ENCODE measurements at regions not wholly inside any gene's neighbourhood (a gene's known extent, or its start where the extent isn't known, plus 50 kb on each side); places are given as distances from the start of the nearest gene placed in this dataset.
"Not testable (repeated sequence)": the region's sequence is repeated elsewhere in the genome, so short reads cannot be mapped to it uniquely, and the experiment has no call there.

DNA sequence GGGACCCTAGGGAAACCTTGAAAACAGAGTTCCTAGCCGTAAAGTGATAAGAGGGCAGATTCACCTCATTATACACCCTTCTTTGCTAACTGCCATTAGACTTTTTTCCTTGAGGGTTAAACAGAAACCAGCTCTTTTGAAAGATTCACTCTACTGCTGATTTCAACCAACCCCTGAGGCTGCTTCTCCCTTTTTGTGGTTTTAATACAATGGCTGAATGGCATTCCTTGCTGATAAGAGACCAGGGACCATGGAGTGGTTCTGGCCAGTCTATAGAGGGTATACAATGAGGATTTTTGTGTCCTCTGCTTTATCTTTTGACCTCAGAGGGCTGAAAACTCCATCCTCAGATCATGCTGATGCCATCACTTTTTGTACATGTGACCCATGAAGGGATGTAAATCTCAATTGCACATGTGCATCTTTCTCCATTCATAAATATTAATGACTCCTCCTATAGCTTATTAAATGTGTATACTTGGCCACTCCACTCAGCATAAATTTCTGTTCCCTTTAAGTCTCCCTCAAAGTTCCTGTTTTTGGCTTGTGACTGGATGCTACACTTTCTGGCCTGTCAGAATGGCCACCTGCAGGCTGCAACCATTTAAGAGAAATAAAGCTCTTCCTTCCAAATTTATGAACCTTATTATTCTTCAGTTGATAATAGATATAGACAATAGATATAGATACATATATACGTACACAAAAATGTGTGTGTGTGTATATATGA is 233.8 kb upstream of the SEL1L start:
- no peak overlapping the region for H3K4me3 ChIP-seq (ENCODE audit: low read depth, low read length)
- H3K9me3 ChIP-seq (ENCODE audit: control insufficient read depth, low read length): no peaks in the 10 kb centered on the region
- H3K4me2 ChIP-seq (ENCODE audit: low read length): no peak overlapping the region
- H3K27me3 ChIP-seq (ENCODE audit: control insufficient read depth, insufficient read depth, low read length): no peaks in the 10 kb centered on the region
- H3K27ac ChIP-seq: no peak overlapping the region
- TF ChIP-seq, protein P1, sequence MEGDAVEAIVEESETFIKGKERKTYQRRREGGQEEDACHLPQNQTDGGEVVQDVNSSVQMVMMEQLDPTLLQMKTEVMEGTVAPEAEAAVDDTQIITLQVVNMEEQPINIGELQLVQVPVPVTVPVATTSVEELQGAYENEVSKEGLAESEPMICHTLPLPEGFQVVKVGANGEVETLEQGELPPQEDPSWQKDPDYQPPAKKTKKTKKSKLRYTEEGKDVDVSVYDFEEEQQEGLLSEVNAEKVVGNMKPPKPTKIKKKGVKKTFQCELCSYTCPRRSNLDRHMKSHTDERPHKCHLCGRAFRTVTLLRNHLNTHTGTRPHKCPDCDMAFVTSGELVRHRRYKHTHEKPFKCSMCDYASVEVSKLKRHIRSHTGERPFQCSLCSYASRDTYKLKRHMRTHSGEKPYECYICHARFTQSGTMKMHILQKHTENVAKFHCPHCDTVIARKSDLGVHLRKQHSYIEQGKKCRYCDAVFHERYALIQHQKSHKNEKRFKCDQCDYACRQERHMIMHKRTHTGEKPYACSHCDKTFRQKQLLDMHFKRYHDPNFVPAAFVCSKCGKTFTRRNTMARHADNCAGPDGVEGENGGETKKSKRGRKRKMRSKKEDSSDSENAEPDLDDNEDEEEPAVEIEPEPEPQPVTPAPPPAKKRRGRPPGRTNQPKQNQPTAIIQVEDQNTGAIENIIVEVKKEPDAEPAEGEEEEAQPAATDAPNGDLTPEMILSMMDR (IDR thresholded peaks at IDR 0.05): no peak
- no peaks in the 10 kb centered on the region for H3K36me3 ChIP-seq (ENCODE audit: control insufficient read depth, insufficient read depth, low read length)
- no peaks in the 10 kb centered on the region for H3K79me2 ChIP-seq
- H3K9ac ChIP-seq: no peak overlapping the region
- H3K4me1 ChIP-seq: no peaks in the 10 kb centered on the region
- H2AFZ ChIP-seq: no peak overlapping the region

DNA sequence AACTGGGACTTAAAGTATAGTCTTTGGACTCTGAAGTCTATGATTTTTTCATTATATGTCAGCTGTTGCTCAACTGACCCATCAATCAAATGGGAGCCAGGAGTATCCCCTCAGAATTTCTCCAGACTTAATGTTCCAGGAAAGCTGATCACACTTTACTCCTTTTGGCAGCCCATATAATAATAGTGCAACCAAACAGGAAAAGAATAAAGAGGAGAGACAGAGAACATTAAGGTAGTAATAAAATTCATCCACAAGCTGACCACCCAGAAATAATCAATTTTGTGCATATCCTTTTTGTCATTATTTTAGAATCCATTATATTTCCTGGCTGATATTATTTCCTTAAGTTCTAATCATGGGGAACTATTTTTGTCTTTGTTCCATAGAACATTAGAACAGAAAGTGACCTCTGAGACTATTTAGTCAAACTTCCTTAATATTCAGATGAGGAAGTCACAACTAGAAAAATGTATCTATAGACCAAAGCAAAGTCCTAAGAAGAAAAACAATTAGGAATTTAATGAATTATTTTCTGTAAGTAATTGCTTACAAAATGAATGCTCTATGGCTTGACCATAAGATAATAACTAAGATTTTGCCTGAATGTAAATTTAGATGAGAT is 238.1 kb upstream of the SEL1L start:
- Histone ChIP-seq H3K36me3 (ENCODE audit: control insufficient read depth, insufficient read depth, low read length) (no peaks in the 10 kb centered on the region), H3K4me3 (ENCODE audit: low read depth, low read length) (no peak overlapping the region), H3K9me3 (ENCODE audit: control insufficient read depth, low read length) (no peaks in the 10 kb centered on the region), H3K27ac (no peak overlapping the region), H3K27me3 (ENCODE audit: control insufficient read depth, insufficient read depth, low read length) (no peaks in the 10 kb centered on the region), H3K4me2 (ENCODE audit: low read length) (no peak overlapping the region), H3K4me1 (no peaks in the 10 kb centered on the region), H3K79me2 (no peaks in the 10 kb centered on the region), H3K9ac (no peak overlapping the region), H2AFZ (no peak overlapping the region)
- TF ChIP-seq, protein P1 (IDR thresholded peaks at IDR 0.05): no peak

DNA sequence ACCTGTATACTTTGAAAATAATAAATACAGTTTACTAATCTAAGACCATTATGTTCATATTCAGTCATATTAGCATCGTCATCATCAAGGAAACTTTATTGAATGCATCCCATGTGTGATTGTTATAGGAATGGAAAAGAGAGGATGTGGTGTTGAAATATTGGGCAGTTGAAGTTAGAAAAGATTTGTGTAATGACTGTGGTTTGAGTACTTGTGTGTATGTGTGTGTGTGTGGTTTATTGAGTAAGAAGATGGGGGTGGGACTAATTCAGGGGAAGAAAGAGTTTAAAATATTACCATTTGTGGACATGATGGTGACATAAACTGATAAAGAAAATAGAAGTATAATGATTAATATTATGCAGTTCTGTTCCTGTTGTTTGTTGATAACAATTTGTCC is 238.7 kb upstream of the SEL1L start:
- Histone ChIP-seq H3K27ac (no peak overlapping the region), H3K27me3 (ENCODE audit: control insufficient read depth, insufficient read depth, low read length) (peaks cover 2% of the 10 kb centered on the region), H2AFZ (no peak overlapping the region), H3K9me3 (ENCODE audit: control insufficient read depth, low read length) (no peaks in the 10 kb centered on the region), H3K4me3 (ENCODE audit: low read depth, low read length) (no peak overlapping the region), H3K79me2 (no peaks in the 10 kb centered on the region), H3K36me3 (ENCODE audit: control insufficient read depth, insufficient read depth, low read length) (no peaks in the 10 kb centered on the region), H3K4me2 (ENCODE audit: low read length) (no peak overlapping the region), H3K9ac (no peak overlapping the region), H3K4me1 (no peaks in the 10 kb centered on the region)
- TF ChIP-seq, protein P1 (IDR thresholded peaks at IDR 0.05): no peak

DNA sequence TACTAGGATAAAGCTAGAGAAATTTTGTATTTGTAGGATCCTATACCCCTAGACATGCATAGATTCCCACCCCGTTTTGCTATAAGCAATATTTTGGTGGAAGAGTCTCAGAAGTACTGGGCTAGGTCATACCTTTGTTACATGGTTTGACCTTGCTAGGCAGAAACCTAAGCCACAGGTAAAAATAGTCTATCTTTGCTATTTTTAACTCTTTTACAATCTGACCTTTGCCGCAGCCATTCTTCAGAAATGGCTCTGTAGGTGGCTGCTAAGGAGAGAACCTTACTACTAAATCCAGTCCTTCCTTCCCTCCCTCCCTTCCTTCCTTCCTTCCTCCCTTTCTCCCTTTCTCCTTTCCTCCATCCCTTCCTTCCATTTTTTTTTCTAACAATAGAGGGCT is 242.9 kb upstream of the SEL1L start:
- H3K79me2 ChIP-seq: no peaks in the 10 kb centered on the region
- H3K27ac ChIP-seq: no peak overlapping the region
- TF ChIP-seq, protein P1 (IDR thresholded peaks at IDR 0.05): no peak
- no peaks in the 10 kb centered on the region for H3K36me3 ChIP-seq (ENCODE audit: control insufficient read depth, insufficient read depth, low read length)
- no peak overlapping the region for H3K4me2 ChIP-seq (ENCODE audit: low read length)
- H2AFZ ChIP-seq: no peak overlapping the region
- peaks cover 2% of the 10 kb centered on the region for H3K27me3 ChIP-seq (ENCODE audit: control insufficient read depth, insufficient read depth, low read length)
- H3K4me3 ChIP-seq (ENCODE audit: low read depth, low read length): no peak overlapping the region
- H3K9me3 ChIP-seq (ENCODE audit: control insufficient read depth, low read length): no peaks in the 10 kb centered on the region
- no peaks in the 10 kb centered on the region for H3K4me1 ChIP-seq
- H3K9ac ChIP-seq: no peak overlapping the region

DNA sequence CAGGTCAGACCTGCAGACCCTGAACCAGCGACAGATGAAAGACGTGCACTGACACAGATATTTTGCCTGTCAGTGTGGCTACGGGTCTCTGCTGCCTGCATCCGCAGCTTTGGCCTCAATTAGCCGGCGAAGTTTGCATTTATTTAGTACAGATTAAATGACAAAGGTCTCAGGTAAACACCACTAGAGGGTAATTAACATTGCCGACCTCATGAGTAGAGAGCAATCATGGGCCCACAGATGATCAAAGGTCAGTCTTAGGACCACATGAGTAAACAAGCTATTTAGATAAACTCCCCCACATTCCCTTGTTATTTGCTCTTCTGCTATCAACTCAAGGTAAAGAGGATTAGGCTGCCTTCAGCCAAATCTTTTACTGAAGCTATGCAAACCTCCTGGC is 248.1 kb upstream of the SEL1L start:
- H3K27me3 ChIP-seq (ENCODE audit: control insufficient read depth, insufficient read depth, low read length); H3K27ac ChIP-seq; H2AFZ ChIP-seq; H3K9ac ChIP-seq; H3K4me3 ChIP-seq (ENCODE audit: low read depth, low read length); H3K4me1 ChIP-seq; H3K4me2 ChIP-seq (ENCODE audit: low read length); H3K9me3 ChIP-seq (ENCODE audit: control insufficient read depth, low read length); H3K79me2 ChIP-seq; H3K36me3 ChIP-seq (ENCODE audit: control insufficient read depth, insufficient read depth, low read length): not testable (repeated sequence)
